ENCODE measurements at regions not wholly inside any gene's neighbourhood (a gene's known extent, or its start where the extent isn't known, plus 50 kb on each side); places are given as distances from the start of the nearest gene placed in this dataset.

DNA sequence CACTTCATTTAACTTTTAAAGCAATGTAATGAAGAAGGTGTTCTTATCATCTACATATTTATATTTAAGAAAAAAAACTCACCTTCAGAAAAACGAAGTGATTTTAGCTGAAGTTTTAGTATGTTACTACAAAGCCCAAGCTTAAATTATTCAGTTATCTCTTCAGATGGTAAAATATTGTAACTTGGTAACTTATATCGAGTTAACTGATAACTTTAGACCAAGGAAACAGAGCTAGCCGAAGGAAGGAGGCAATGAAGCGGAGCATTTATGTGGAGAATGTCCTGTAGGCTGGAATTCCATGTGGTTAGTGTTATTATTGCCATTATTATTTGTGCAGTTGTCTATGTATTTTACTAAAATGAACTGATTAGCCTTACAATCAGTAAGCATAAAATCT, 1102.1 kb upstream of the LCORL start:
- Histone ChIP-seq H3K27me3 (ENCODE audit: control insufficient read depth in 2 of 2, insufficient read depth in 2 of 2, low read length in 2 of 2) (no peaks in the 10 kb centered on the region), H3K79me2 (ENCODE audit: control insufficient read depth, insufficient read depth, low read length) (no peaks in the 10 kb centered on the region), H3K4me2 (ENCODE audit: insufficient read depth, low read length) (no peak overlapping the region), H3K9me3 (replicated peaks; ENCODE audit: control insufficient read depth, insufficient read depth, low read length) (no peaks in the 10 kb centered on the region), H3K27ac (ENCODE audit: insufficient read depth, low read depth, low read length) (no peak overlapping the region), H3K4me3 (replicated peaks in 1 of 3; ENCODE audit: insufficient read depth in 1 of 3, low read depth in 1 of 3, low read length in 3 of 3) (no peak overlapping the region), H2AFZ (ENCODE audit: low read depth, low read length) (no peak overlapping the region), H3K36me3 (ENCODE audit: control insufficient read depth in 2 of 2, extremely low read depth in 1 of 2, insufficient read depth in 2 of 2, low read length in 2 of 2) (no peaks in the 10 kb centered on the region), H4K20me1 (replicated peaks; ENCODE audit: control insufficient read depth, extremely low read depth, insufficient read depth, low read length) (no peaks in the 10 kb centered on the region), H3K9ac (replicated peaks; ENCODE audit: extremely low read depth, insufficient read depth, low read length) (no peak overlapping the region), H3K9me1 (replicated peaks; ENCODE audit: control insufficient read depth, extremely low read depth, insufficient read depth, low read length) (no peaks in the 10 kb centered on the region), H3K4me1 (ENCODE audit: control insufficient read depth, extremely low read depth, insufficient read depth, low read length) (no peaks in the 10 kb centered on the region)
- dilution Hi-C loops (cut with MboI; ENCODE audit: extremely low pct_ligation_motif_present, low sequenced_read_pairs) (no loop called here), intact Hi-C loops (cut with micrococcal nuclease) (no loop called here)
- ChIA-PET POLR2A (no interaction called here), CTCF (no interaction called here)
- DNase-seq (ENCODE audit: low read depth, low spot score) (no peak), FAIRE-seq (no peak)
- TF ChIP-seq EZH2 (IDR thresholded peaks at IDR 0.05; ENCODE audit: borderline replicate concordance, low read depth, low read length, severe bottlenecking) (no peak), JUN (IDR thresholded peaks at IDR 0.05; ENCODE audit: borderline replicate concordance, insufficient read depth, insufficient read length, low read depth) (no peak), MYC (IDR thresholded peaks at IDR 0.05; ENCODE audit: low read depth, low read length) (no peak), GATA2 (IDR thresholded peaks at IDR 0.05; ENCODE audit: insufficient read depth, insufficient read length, low read depth, low read length) (no peak), POLR2A (IDR thresholded peaks at IDR 0.05; ENCODE audit: low read depth, low read length) (no peak), FOS (IDR thresholded peaks at IDR 0.05; ENCODE audit: borderline replicate concordance, insufficient read depth, low read length) (no peak), POLR2AphosphoS5 (IDR thresholded peaks at IDR 0.05; ENCODE audit: insufficient read depth, low read depth, low read length) (no peak)
- TF ChIP-seq, protein P1, sequence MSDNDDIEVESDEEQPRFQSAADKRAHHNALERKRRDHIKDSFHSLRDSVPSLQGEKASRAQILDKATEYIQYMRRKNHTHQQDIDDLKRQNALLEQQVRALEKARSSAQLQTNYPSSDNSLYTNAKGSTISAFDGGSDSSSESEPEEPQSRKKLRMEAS (IDR thresholded peaks at IDR 0.05; ENCODE audit: insufficient read depth, insufficient read length) = no peak
- TF ChIP-seq, protein P2, sequence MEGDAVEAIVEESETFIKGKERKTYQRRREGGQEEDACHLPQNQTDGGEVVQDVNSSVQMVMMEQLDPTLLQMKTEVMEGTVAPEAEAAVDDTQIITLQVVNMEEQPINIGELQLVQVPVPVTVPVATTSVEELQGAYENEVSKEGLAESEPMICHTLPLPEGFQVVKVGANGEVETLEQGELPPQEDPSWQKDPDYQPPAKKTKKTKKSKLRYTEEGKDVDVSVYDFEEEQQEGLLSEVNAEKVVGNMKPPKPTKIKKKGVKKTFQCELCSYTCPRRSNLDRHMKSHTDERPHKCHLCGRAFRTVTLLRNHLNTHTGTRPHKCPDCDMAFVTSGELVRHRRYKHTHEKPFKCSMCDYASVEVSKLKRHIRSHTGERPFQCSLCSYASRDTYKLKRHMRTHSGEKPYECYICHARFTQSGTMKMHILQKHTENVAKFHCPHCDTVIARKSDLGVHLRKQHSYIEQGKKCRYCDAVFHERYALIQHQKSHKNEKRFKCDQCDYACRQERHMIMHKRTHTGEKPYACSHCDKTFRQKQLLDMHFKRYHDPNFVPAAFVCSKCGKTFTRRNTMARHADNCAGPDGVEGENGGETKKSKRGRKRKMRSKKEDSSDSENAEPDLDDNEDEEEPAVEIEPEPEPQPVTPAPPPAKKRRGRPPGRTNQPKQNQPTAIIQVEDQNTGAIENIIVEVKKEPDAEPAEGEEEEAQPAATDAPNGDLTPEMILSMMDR (IDR thresholded peaks at IDR 0.05; ENCODE audit: extremely low read depth in 1 of 2, insufficient read depth in 1 of 2, low read depth in 1 of 2, low read length in 2 of 2) = no peak
- no TSS peak for BruUV-seq (replicated peaks)

Data from endothelial cell of umbilical vein (primary cell).